ENCODE measurements at regions not wholly inside any gene's neighbourhood (a gene's known extent, or its start where the extent isn't known, plus 50 kb on each side); places are given as distances from the start of the nearest gene placed in this dataset.

DNA sequence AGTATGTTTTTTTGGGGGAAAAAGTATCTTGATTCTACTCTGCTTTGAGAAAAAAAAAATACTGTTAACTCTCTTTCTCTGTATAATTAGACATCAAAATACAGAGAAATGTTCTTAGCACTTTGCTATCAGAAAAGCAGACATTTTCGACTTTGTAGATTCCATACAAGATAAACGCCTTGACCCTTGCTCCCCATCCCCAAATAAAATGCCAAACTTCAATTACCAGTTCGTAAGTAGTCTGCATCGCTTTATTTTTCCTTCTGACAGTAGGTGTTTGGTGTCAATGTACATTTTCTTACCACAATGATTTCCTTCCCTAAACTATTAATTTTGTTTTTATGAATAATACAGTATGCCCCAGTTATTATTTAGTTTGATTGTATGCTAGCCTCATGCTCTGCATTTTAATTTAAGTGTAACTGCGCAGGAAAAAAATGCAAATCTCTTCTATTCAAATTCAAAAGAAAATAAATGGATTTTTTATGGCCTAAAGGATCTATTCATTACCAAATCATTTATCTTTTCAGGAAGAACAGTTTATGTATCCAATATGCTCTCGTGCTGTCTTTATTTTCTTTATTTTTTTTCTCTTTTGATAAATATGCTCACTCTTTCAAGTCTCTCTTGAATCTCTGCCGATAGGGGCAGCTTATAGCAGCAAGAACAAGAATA, 84.8 kb upstream of the ZNF217 start:
- Histone ChIP-seq H3K36me3 (no peaks in the 10 kb centered on the region), H3K4me3 (ENCODE audit: low read depth, low read length) (no peak overlapping the region), H3K27me3 (no peaks in the 10 kb centered on the region), H3K9me3 (no peaks in the 10 kb centered on the region), H3K4me1 (peaks cover 14% of the 10 kb centered on the region)
- TF ChIP-seq, protein P1, sequence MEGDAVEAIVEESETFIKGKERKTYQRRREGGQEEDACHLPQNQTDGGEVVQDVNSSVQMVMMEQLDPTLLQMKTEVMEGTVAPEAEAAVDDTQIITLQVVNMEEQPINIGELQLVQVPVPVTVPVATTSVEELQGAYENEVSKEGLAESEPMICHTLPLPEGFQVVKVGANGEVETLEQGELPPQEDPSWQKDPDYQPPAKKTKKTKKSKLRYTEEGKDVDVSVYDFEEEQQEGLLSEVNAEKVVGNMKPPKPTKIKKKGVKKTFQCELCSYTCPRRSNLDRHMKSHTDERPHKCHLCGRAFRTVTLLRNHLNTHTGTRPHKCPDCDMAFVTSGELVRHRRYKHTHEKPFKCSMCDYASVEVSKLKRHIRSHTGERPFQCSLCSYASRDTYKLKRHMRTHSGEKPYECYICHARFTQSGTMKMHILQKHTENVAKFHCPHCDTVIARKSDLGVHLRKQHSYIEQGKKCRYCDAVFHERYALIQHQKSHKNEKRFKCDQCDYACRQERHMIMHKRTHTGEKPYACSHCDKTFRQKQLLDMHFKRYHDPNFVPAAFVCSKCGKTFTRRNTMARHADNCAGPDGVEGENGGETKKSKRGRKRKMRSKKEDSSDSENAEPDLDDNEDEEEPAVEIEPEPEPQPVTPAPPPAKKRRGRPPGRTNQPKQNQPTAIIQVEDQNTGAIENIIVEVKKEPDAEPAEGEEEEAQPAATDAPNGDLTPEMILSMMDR (IDR thresholded peaks at IDR 0.05; ENCODE audit: low read depth, low read length) = 0 out of 2 replicates have a peak, but pooled peaks have one; percentile 4
- DNase-seq = no peak

DNA sequence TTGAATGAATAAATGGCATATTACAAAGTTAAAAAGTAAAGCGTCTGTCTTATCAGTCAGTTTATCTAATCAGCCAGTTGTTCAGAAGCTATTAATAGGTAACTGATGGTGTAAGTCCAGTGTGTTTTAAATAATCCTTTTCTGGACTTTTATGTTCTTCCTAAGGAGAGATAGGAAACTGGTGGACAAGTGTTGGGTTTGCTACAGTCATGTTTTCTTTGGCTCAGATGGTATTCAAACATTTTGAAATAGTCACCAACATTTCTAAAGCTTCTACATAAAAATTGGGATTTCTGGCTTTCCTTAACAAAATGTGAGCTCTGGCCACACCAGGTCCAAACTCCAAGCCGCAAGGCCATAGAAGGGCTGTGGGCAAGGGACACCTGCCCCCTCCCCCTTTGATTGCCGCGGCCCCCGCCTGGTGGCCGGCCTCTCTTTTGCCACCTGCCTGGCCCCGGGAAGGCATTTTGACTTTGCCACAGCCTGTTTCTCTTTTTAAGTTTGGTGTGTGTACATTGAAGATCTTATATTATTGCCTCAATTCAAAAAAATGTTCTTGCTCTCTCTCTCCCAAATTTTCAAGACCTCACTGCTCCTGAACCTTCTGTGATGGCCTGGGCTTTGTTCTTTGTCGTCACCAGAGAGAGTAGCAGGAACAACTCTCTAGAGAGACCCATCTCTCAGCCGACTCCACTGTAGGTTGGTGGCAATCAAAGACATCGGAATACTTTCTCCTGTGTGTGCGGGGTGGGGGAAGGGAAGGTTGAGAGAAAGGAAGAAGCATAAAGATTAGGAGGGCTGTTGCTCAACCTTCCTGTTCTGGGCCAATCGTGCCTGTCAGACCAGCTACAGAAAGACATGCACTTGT, 84.0 kb upstream of the ZNF217 start:
- peak; percentile 15 for DNase-seq

DNA sequence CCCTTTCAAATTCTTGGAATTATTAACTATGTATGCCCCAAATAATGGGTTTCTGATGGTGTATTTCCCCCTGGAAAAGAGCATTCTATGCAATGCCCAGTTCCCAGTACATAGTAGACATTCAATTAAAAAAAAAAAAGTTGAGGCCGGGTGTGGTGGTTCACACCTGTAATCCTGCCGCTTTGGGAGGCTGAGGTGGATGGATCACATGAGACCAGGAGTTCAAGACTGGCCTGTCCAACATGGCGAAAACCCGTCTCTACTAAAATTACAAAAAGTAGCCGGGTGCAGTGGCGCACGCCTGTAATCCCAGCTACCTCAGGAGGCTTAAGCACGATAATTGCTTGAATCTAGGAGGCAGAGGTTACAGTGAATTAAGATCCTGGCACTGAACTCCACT, 83.3 kb upstream of the ZNF217 start:
- TF ChIP-seq, protein P1 (IDR thresholded peaks at IDR 0.05; ENCODE audit: low read depth, low read length) = no peak
- no peak for DNase-seq
- Histone ChIP-seq H3K4me3 (ENCODE audit: low read depth, low read length) (no peak overlapping the region), H3K9me3 (no peaks in the 10 kb centered on the region), H3K4me1 (peaks cover 14% of the 10 kb centered on the region), H3K36me3 (no peaks in the 10 kb centered on the region), H3K27me3 (no peaks in the 10 kb centered on the region)

More for the DNA sequence above, 84.0 kb upstream of the ZNF217 start:
- Histone ChIP-seq H3K36me3 (no peaks in the 10 kb centered on the region), H3K4me1 (peaks cover 14% of the 10 kb centered on the region), H3K27me3 (no peaks in the 10 kb centered on the region), H3K4me3 (ENCODE audit: low read depth, low read length) (no peak overlapping the region), H3K9me3 (no peaks in the 10 kb centered on the region)
- TF ChIP-seq, protein P1 (IDR thresholded peaks at IDR 0.05; ENCODE audit: low read depth, low read length) = no peak

DNA sequence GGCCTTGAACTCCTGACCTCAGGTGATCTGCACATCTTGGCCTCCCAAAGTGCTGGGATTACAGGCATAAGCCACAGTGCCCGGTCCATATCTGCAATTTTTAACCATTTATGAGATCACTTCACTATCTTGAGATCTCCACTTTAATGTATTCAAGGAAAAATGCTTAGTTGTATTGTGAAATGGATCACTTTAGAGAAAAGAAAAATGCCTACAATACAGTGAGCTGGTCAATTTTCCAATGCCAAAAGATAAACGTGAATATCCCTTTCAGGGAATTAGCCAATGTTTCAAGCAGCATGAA, 82.8 kb upstream of the ZNF217 start:
- TF ChIP-seq, protein P1 (IDR thresholded peaks at IDR 0.05; ENCODE audit: low read depth, low read length) = no peak
- H3K4me3 ChIP-seq (ENCODE audit: low read depth, low read length) = no peak overlapping the region
- H3K36me3 ChIP-seq = no peaks in the 10 kb centered on the region
- no peaks in the 10 kb centered on the region for H3K9me3 ChIP-seq
- H3K27me3 ChIP-seq = no peaks in the 10 kb centered on the region
- H3K4me1 ChIP-seq = peaks cover 14% of the 10 kb centered on the region
- DNase-seq = no peak

DNA sequence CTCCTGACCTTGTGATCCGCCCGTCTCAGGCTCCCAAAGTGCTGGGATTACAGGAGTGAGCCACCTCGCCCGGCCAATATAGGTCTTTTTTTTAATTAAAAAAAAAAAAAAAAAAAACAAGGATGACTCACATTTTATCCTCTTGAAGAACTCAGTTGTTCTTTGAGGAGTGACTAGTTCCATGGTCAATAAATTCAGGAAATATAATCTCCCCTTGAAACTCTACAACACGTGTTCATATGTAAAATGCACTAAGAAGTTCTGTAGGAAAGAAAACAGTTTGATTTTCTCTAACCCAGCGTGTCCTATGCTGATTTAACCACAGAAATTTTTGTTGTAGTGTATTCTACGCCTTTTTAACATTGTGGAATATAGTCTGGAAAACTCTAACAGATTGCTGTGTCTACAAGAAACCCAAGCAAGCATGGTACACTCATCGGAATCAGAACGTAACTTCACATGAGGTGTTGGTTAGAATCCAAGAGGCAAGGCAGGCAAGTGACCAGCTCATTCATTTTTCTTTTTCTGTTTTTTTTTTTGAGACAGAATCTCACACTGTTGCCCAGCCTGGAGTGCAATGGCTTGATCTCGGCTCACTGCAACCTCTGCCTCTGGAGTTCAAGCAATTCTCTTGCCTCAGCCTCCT, 79.0 kb upstream of the ZNF217 start:
- H3K9me3 ChIP-seq = no peaks in the 10 kb centered on the region
- no peaks in the 10 kb centered on the region for H3K36me3 ChIP-seq
- no peak for DNase-seq
- peaks cover under 1% of the 10 kb centered on the region for H3K4me1 ChIP-seq
- no peak overlapping the region for H3K4me3 ChIP-seq (ENCODE audit: low read depth, low read length)
- H3K27me3 ChIP-seq = no peaks in the 10 kb centered on the region
- TF ChIP-seq, protein P1 (IDR thresholded peaks at IDR 0.05; ENCODE audit: low read depth, low read length) = no peak

Measured in BE2C (cell line).